Endothelial cell of umbilical vein (primary cell): ENCODE measurements at regions not wholly inside any gene's neighbourhood (a gene's known extent, or its start where the extent isn't known, plus 50 kb on each side); places are given as distances from the start of the nearest gene placed in this dataset.

ENCODE experiments used
- POLR2AphosphoS5 ChIP-seq: IDR thresholded peaks from 2 replicates; pipeline ENCODE4 v1.6.1; 2012; ENCODE audit warnings: low read depth, mild to moderate bottlenecking, control low read depth, low read length, moderate library complexity; ENCODE audit not compliant: insufficient read depth
- TF ChIP-seq, protein P1 (sequence below), 2 donors: IDR thresholded peaks; 1 replicate in 1 of 2; 2 replicates in 1 of 2; pipeline ENCODE4 v1.5.1; 2011; ENCODE audit warnings: low read length in 2 of 2, mild to moderate bottlenecking in 2 of 2, moderate library complexity in 2 of 2, control low read depth in 1 of 2, inconsistent platforms in 1 of 2, low read depth in 1 of 2; ENCODE audit not compliant: insufficient read depth in 1 of 2; ENCODE audit errors: extremely low read depth in 1 of 2

DNA sequence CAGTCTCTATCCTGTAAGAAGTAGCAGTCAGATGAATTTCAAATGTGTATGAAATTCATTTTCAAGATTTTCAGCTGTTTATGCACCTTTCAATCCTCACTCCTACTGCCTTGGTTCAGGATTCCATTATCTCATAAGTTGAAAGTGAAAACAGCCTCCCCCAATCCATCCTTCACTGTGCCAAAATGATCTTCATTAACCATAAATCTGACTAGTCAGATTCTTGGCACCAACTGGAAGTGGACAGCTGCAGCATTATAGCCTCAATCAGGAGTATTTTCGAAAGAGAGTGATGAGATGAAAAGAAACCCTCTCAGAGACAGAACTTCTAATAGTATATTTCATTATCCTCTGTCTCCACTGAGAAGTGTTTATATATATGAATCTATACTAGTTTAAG, 365.3 kb upstream of the PDGFD start:
- no peak for TF ChIP-seq POLR2AphosphoS5
- TF ChIP-seq, protein P1, sequence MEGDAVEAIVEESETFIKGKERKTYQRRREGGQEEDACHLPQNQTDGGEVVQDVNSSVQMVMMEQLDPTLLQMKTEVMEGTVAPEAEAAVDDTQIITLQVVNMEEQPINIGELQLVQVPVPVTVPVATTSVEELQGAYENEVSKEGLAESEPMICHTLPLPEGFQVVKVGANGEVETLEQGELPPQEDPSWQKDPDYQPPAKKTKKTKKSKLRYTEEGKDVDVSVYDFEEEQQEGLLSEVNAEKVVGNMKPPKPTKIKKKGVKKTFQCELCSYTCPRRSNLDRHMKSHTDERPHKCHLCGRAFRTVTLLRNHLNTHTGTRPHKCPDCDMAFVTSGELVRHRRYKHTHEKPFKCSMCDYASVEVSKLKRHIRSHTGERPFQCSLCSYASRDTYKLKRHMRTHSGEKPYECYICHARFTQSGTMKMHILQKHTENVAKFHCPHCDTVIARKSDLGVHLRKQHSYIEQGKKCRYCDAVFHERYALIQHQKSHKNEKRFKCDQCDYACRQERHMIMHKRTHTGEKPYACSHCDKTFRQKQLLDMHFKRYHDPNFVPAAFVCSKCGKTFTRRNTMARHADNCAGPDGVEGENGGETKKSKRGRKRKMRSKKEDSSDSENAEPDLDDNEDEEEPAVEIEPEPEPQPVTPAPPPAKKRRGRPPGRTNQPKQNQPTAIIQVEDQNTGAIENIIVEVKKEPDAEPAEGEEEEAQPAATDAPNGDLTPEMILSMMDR (IDR thresholded peaks at IDR 0.05; ENCODE audit: extremely low read depth in 1 of 2, insufficient read depth in 1 of 2, low read depth in 1 of 2, low read length in 2 of 2), result no peak
